ENCODE measurements at regions not wholly inside any gene's neighbourhood (a gene's known extent, or its start where the extent isn't known, plus 50 kb on each side); places are given as distances from the start of the nearest gene placed in this dataset.

GRCh38 chr7:71077743-71078476 lies 54.0 kb upstream of the GALNT17 start:
- TF ChIP-seq CTCF (IDR thresholded peaks at IDR 0.05; ENCODE audit: control extremely low read depth, extremely low read depth) = no peak
- Histone ChIP-seq H3K4me3 (no peak overlapping the region), H3K9ac (ENCODE audit: insufficient read depth in 1 of 2, low read length in 2 of 2) (no peak overlapping the region), H3K27me3 (ENCODE audit: control insufficient read depth in 3 of 3, insufficient read depth in 3 of 3, low read length in 2 of 3) (no peaks in the 10 kb centered on the region), H3K4me1 (ENCODE audit: control insufficient read depth in 5 of 5, insufficient read depth in 5 of 5, low read length in 5 of 5) (no peaks in the 10 kb centered on the region), H3K36me3 (ENCODE audit: control insufficient read depth in 4 of 4, insufficient read depth in 4 of 4, low read length in 4 of 4) (no peaks in the 10 kb centered on the region), H3K27ac (ENCODE audit: low read depth in 1 of 2, low read length in 1 of 2) (no peak overlapping the region), H3K9me3 (ENCODE audit: control insufficient read depth in 4 of 4, insufficient read depth in 3 of 4, low read length in 3 of 4) (peaks cover 0 to 18% (median 2%) of the 10 kb centered on the region in 4 donors)
- 94 to 95% methylated on average over 31 to 37 of the region's 37 CpGs for WGBS, 2 donors
- ATAC-seq (ENCODE audit: insufficient read depth, low FRiP score) = no peak
- DNase-seq = no peak
